Keratinocyte (primary cell): ENCODE measurements at regions not wholly inside any gene's neighbourhood (a gene's known extent, or its start where the extent isn't known, plus 50 kb on each side); places are given as distances from the start of the nearest gene placed in this dataset.

ENCODE experiments used
- DNase-seq: peaks from one replicate; pipeline ENCODE4 v3.0.0-alpha.2; 2011; ENCODE audit warnings: low read depth, missing footprints, low spot score
- FAIRE-seq: peaks from 2 replicates; lab custom pipeline; 2011; peaks lifted over from hg19 to GRCh38; lab: Jason Lieb, UNC
- H2AFZ ChIP-seq: 2 replicates; pipeline ENCODE4 v1.6.0; 2012; ENCODE audit warnings: low read length, control low read depth, inconsistent platforms; ENCODE audit not compliant: control insufficient read depth
- H3K27ac ChIP-seq: 2 replicates; pipeline ENCODE4 v1.5.1; 2011; ENCODE audit warnings: low read length; ENCODE audit not compliant: control insufficient read depth, insufficient read depth
- H3K27me3 ChIP-seq: 3 replicates; pipeline ENCODE4 v1.6.0; 2011; ENCODE audit warnings: low read length; ENCODE audit not compliant: control insufficient read depth, insufficient read depth; ENCODE audit errors: extremely low read depth
- H3K36me3 ChIP-seq, 2 experiments: 2 replicates in 1 of 2; 3 replicates in 1 of 2; pipeline ENCODE4 v1.5.1; 2011; ENCODE audit warnings: low read length in 2 of 2, mild to moderate bottlenecking in 1 of 2; ENCODE audit not compliant: control insufficient read depth in 2 of 2, insufficient read depth in 2 of 2; ENCODE audit errors: extremely low read depth in 1 of 2
- H3K4me1 ChIP-seq: 3 replicates; pipeline ENCODE4 v1.5.1; 2011; ENCODE audit warnings: low read length; ENCODE audit not compliant: control insufficient read depth, insufficient read depth; ENCODE audit errors: extremely low read depth
- H3K4me2 ChIP-seq: 3 replicates; pipeline ENCODE4 v1.6.0; 2011; ENCODE audit warnings: low read depth, low read length; ENCODE audit not compliant: control insufficient read depth, insufficient read depth; ENCODE audit errors: extremely low read depth
- H3K4me3 ChIP-seq, 3 experiments: fragments of 200-600 bp in 1 of 3; sonication (generic) in 1 of 3; 2 replicates in 2 of 3; 3 replicates in 1 of 3; pipeline ENCODE4 v1.5.1; 2011 to 2016; ENCODE audit warnings: low read length in 3 of 3, mild to moderate bottlenecking in 3 of 3, control low read depth in 2 of 3, inconsistent platforms in 1 of 3, low read depth in 1 of 3, mixed read lengths in 1 of 3, mixed run types in 1 of 3, moderate library complexity in 1 of 3; ENCODE audit not compliant: control insufficient read depth in 2 of 3, insufficient read depth in 2 of 3; ENCODE audit errors: extremely low read depth in 1 of 3
- H3K79me2 ChIP-seq: 2 replicates; pipeline ENCODE4 v1.6.0; 2012; ENCODE audit warnings: low read length; ENCODE audit not compliant: control insufficient read depth, insufficient read depth
- H3K9ac ChIP-seq: 3 replicates; pipeline ENCODE4 v1.6.0; 2011; ENCODE audit warnings: low read length; ENCODE audit not compliant: control insufficient read depth, insufficient read depth; ENCODE audit errors: extremely low read depth
- H3K9me1 ChIP-seq: 3 replicates; pipeline ENCODE4 v1.6.0; 2011; ENCODE audit warnings: low read length; ENCODE audit not compliant: control insufficient read depth, insufficient read depth; ENCODE audit errors: extremely low read depth
- H3K9me3 ChIP-seq: 2 replicates; pipeline ENCODE4 v1.5.1; 2012; ENCODE audit warnings: low read depth, low read length; ENCODE audit not compliant: control insufficient read depth
- H4K20me1 ChIP-seq: 3 replicates; pipeline ENCODE4 v1.6.0; 2011; ENCODE audit warnings: low read length; ENCODE audit not compliant: control insufficient read depth, insufficient read depth; ENCODE audit errors: extremely low read depth
- CTCF ChIP-seq, 3 experiments: IDR thresholded peaks in 1 of 3; conservative IDR thresholded peaks in 1 of 3; optimal IDR thresholded peaks in 1 of 3; 2 replicates in 2 of 3; 3 replicates in 1 of 3; pipeline versions ENCODE3 to v1.5.1; 2011; ENCODE audit warnings: low read length in 3 of 3, mild to moderate bottlenecking in 3 of 3, moderate library complexity in 2 of 3, control low read depth in 1 of 3, inconsistent platforms in 1 of 3; ENCODE audit not compliant: insufficient read depth in 2 of 3; ENCODE audit errors: extremely low read depth in 1 of 3
- EZH2 ChIP-seq: IDR thresholded peaks from one replicate; pipeline ENCODE4 v1.6.1; 2012; ENCODE audit warnings: inconsistent platforms, mild to moderate bottlenecking, low read length, moderate library complexity
- dilution Hi-C: fragments of 300-500 bp; cut with MboI; formaldehyde crosslinking; loops from one replicate; pipeline ENCODE4 v1.7.0; 2020; ENCODE audit warnings: low sequenced_read_pairs; ENCODE audit not compliant: extremely low pct_ligation_motif_present

GRCh38 chr7:34242391-34242790, 337.1 kb downstream of the BMPER start:
- Histone ChIP-seq H3K36me3 (no peaks in the 10 kb centered on the region), H3K27ac (no peak overlapping the region), H3K4me2 (no peak overlapping the region), H4K20me1 (no peaks in the 10 kb centered on the region), H3K79me2 (no peaks in the 10 kb centered on the region), H2AFZ (no peak overlapping the region), H3K4me3 (no peak overlapping the region), H3K27me3 (no peaks in the 10 kb centered on the region), H3K9me1 (no peaks in the 10 kb centered on the region), H3K9me3 (no peaks in the 10 kb centered on the region), H3K9ac (no peak overlapping the region), H3K4me1 (no peaks in the 10 kb centered on the region)
- DNase-seq (no peak), FAIRE-seq (no peak)
- dilution Hi-C loops: no loop called here
- TF ChIP-seq EZH2 (no peak), CTCF (optimal IDR thresholded peaks at IDR 0.05 in 1 of 3, IDR thresholded peaks at IDR 0.05 in 1 of 3, conservative IDR thresholded peaks at IDR 0.05 in 1 of 3; ENCODE audit: extremely low read depth in 1 of 3, insufficient read depth in 2 of 3, low read length in 3 of 3) (no peak)

GRCh38 chr7:34245246-34245645, 339.9 kb downstream of the BMPER start:
- FAIRE-seq (no peak), DNase-seq (no peak)
- dilution Hi-C loops: no loop called here

More at GRCh38 chr7:34245246-34245645, 339.9 kb downstream of the BMPER start:
- Histone ChIP-seq H3K79me2 (no peaks in the 10 kb centered on the region), H3K27ac (no peak overlapping the region), H3K9ac (no peak overlapping the region), H3K9me1 (no peaks in the 10 kb centered on the region), H3K9me3 (no peaks in the 10 kb centered on the region), H3K4me2 (no peak overlapping the region), H2AFZ (no peak overlapping the region), H4K20me1 (no peaks in the 10 kb centered on the region), H3K36me3 (no peaks in the 10 kb centered on the region), H3K27me3 (no peaks in the 10 kb centered on the region), H3K4me3 (no peak overlapping the region), H3K4me1 (no peaks in the 10 kb centered on the region)
- TF ChIP-seq CTCF (optimal IDR thresholded peaks at IDR 0.05 in 1 of 3, IDR thresholded peaks at IDR 0.05 in 1 of 3, conservative IDR thresholded peaks at IDR 0.05 in 1 of 3; ENCODE audit: extremely low read depth in 1 of 3, insufficient read depth in 2 of 3, low read length in 3 of 3) (no peak), EZH2 (no peak)
